ENCODE measurements at regions not wholly inside any gene's neighbourhood (a gene's known extent, or its start where the extent isn't known, plus 50 kb on each side); places are given as distances from the start of the nearest gene placed in this dataset.

GRCh38 chr13:22589880-22590279 lies 590.9 kb upstream of the SGCG start:
- no peak overlapping the region for H3K4me3 ChIP-seq (ENCODE audit: low read depth, low read length)
- H3K27me3 ChIP-seq (ENCODE audit: control insufficient read depth, insufficient read depth, low read length) = no peaks in the 10 kb centered on the region
- DNase-seq (ENCODE audit: low read depth) = no peak
- ChIA-PET CTCF (no interaction called here), POLR2A (no interaction called here)
- no peak for TF ChIP-seq CTCF (IDR thresholded peaks at IDR 0.05; ENCODE audit: insufficient read depth, low read depth, low read length)
- H3K36me3 ChIP-seq (ENCODE audit: control insufficient read depth, insufficient read depth, low read length) = no peaks in the 10 kb centered on the region

- Histone ChIP-seq H3K36me3 (ENCODE audit: control insufficient read depth, insufficient read depth, low read length) (no peaks in the 10 kb centered on the region), H3K27me3 (ENCODE audit: control insufficient read depth, insufficient read depth, low read length) (no peaks in the 10 kb centered on the region), H3K4me3 (ENCODE audit: low read depth, low read length) (no peak overlapping the region)
- no peak for TF ChIP-seq CTCF (IDR thresholded peaks at IDR 0.05; ENCODE audit: insufficient read depth, low read depth, low read length)
- CTCF ChIA-PET = no interaction called here
- POLR2A ChIA-PET = no interaction called here
- DNase-seq (ENCODE audit: low read depth) = no peak
Observed at GRCh38 chr13:22592515-22592914, 588.3 kb upstream of the SGCG start.

GRCh38 chr13:22594041-22594440 lies 586.7 kb upstream of the SGCG start:
- H3K36me3 ChIP-seq (ENCODE audit: control insufficient read depth, insufficient read depth, low read length) = no peaks in the 10 kb centered on the region
- no peaks in the 10 kb centered on the region for H3K27me3 ChIP-seq (ENCODE audit: control insufficient read depth, insufficient read depth, low read length)
- no peak for TF ChIP-seq CTCF (IDR thresholded peaks at IDR 0.05; ENCODE audit: insufficient read depth, low read depth, low read length)
- H3K4me3 ChIP-seq (ENCODE audit: low read depth, low read length) = no peak overlapping the region
- POLR2A ChIA-PET = no interaction called here
- DNase-seq (ENCODE audit: low read depth) = no peak
- CTCF ChIA-PET = no interaction called here

- no peak overlapping the region for H3K4me3 ChIP-seq (ENCODE audit: low read depth, low read length)
- no peaks in the 10 kb centered on the region for H3K27me3 ChIP-seq (ENCODE audit: control insufficient read depth, insufficient read depth, low read length)
- no peak for TF ChIP-seq CTCF (IDR thresholded peaks at IDR 0.05; ENCODE audit: insufficient read depth, low read depth, low read length)
- ChIA-PET CTCF (no interaction called here), POLR2A (no interaction called here)
- DNase-seq (ENCODE audit: low read depth) = no peak
- H3K36me3 ChIP-seq (ENCODE audit: control insufficient read depth, insufficient read depth, low read length) = no peaks in the 10 kb centered on the region
Observed at GRCh38 chr13:22596171-22596863, 584.5 kb upstream of the SGCG start.

GRCh38 chr13:22599156-22599555 lies 581.6 kb upstream of the SGCG start:
- ChIA-PET CTCF (no interaction called here), POLR2A (no interaction called here)
- H3K36me3 ChIP-seq (ENCODE audit: control insufficient read depth, insufficient read depth, low read length) = no peaks in the 10 kb centered on the region
- H3K27me3 ChIP-seq (ENCODE audit: control insufficient read depth, insufficient read depth, low read length) = no peaks in the 10 kb centered on the region
- DNase-seq (ENCODE audit: low read depth) = no peak
- TF ChIP-seq CTCF (IDR thresholded peaks at IDR 0.05; ENCODE audit: insufficient read depth, low read depth, low read length) = no peak
- H3K4me3 ChIP-seq (ENCODE audit: low read depth, low read length) = no peak overlapping the region

Data from BJ (cell line).